OCI-LY1 (cell line): ENCODE measurements at regions not wholly inside any gene's neighbourhood (a gene's known extent, or its start where the extent isn't known, plus 50 kb on each side); places are given as distances from the start of the nearest gene placed in this dataset.

Experiments used
- H2AFZ ChIP-seq: fragments of 200-600 bp; sonication (generic), shearing (Covaris generic); 2 replicates; pipeline ENCODE4 v1.6.0; 2014; ENCODE audit warnings: antibody characterized with exemption, mild to moderate bottlenecking, low read length
- H3F3A ChIP-seq: fragments of 200-600 bp; sonication (generic), shearing (Covaris generic); 2 replicates; pipeline ENCODE4 v1.6.0; 2014; ENCODE audit warnings: mild to moderate bottlenecking, antibody characterized with exemption, low read length, moderate library complexity; ENCODE audit not compliant: insufficient read depth
- H3K27ac ChIP-seq: fragments of 200-600 bp; sonication (generic); 2 replicates; pipeline ENCODE4 v1.5.1; 2014; ENCODE audit warnings: low read length, mixed run types, mild to moderate bottlenecking, low read depth; ENCODE audit not compliant: poor library complexity, severe bottlenecking
- H3K27me3 ChIP-seq: fragments of 200-600 bp; sonication (generic); 2 replicates; pipeline ENCODE4 v1.6.0; 2014; ENCODE audit warnings: antibody characterized with exemption, mild to moderate bottlenecking, low read length, moderate library complexity; ENCODE audit not compliant: insufficient read depth
- H3K36me3 ChIP-seq: fragments of 200-600 bp; sonication (generic); 2 replicates; pipeline ENCODE4 v1.6.1; 2014; ENCODE audit warnings: mild to moderate bottlenecking, antibody characterized with exemption, low read length, moderate library complexity, mixed read lengths; ENCODE audit not compliant: insufficient read depth
- H3K4me1 ChIP-seq: fragments of 200-600 bp; sonication (generic); 2 replicates; pipeline ENCODE4 v1.5.1; 2014; ENCODE audit warnings: mild to moderate bottlenecking, low read length, moderate library complexity; ENCODE audit not compliant: insufficient read depth, severe bottlenecking
- H3K4me2 ChIP-seq: fragments of 200-600 bp; sonication (generic), shearing (Covaris generic); 2 replicates; pipeline ENCODE4 v1.6.1; 2014; ENCODE audit warnings: low read length
- H3K4me3 ChIP-seq: fragments of 200-600 bp; sonication (generic); 2 replicates; pipeline ENCODE4 v1.5.1; 2014; ENCODE audit warnings: low read length, low read depth, mild to moderate bottlenecking, mixed read lengths; ENCODE audit not compliant: poor library complexity, severe bottlenecking
- H3K79me2 ChIP-seq: fragments of 200-600 bp; shearing (Covaris generic); 2 replicates; pipeline ENCODE4 v1.6.1; 2016; ENCODE audit warnings: mixed run types, low read length, mixed read lengths; ENCODE audit not compliant: insufficient read depth
- H3K9ac ChIP-seq: fragments of 200-600 bp; sonication (generic), shearing (Covaris generic); 2 replicates; pipeline ENCODE4 v1.6.1; 2014; ENCODE audit warnings: mild to moderate bottlenecking, low read length, mixed read lengths
- H3K9me2 ChIP-seq: fragments of 200-600 bp; sonication (generic), shearing (Covaris generic); 2 replicates; pipeline ENCODE4 v1.6.1; 2014; ENCODE audit warnings: low read depth, mild to moderate bottlenecking, low read length, mixed read lengths
- H3K9me3 ChIP-seq: fragments of 200-600 bp; shearing (Covaris generic); 2 replicates; pipeline ENCODE4 v1.6.1; 2014; ENCODE audit warnings: low read length, mixed read lengths
- H4K20me1 ChIP-seq: fragments of 200-600 bp; sonication (generic), shearing (Covaris generic); 2 replicates; pipeline ENCODE4 v1.6.0; 2016; ENCODE audit warnings: mild to moderate bottlenecking, low read length; ENCODE audit not compliant: insufficient read depth
- CTCF ChIP-seq: fragments of 200-600 bp; sonication (generic), shearing (Covaris generic); IDR thresholded peaks from 2 replicates; pipeline ENCODE4 v1.5.1; 2017; ENCODE audit warnings: mild to moderate bottlenecking, antibody characterized with exemption, low read length, moderate library complexity, mixed read lengths
- EZH2 ChIP-seq: fragments of 200-600 bp; sonication (generic), shearing (Covaris generic); IDR thresholded peaks from 2 replicates; pipeline ENCODE4 v1.8.0; 2017; ENCODE audit warnings: borderline replicate concordance, mixed run types, mild to moderate bottlenecking, antibody characterized with exemption, low read length, moderate library complexity, mixed read lengths

GRCh38 chr20:22400440-22400839 lies 183.9 kb downstream of the FOXA2 start:
- Histone ChIP-seq H3K36me3 (no peaks in the 10 kb centered on the region), H3K9ac (no peak overlapping the region)

GRCh38 chr20:22394583-22394982 lies 189.8 kb downstream of the FOXA2 start:
- Histone ChIP-seq H3K79me2 (no peaks in the 10 kb centered on the region), H3K9me2 (no peaks in the 10 kb centered on the region), H3K9me3 (no peaks in the 10 kb centered on the region), H3K9ac (no peak overlapping the region), H3F3A (no peaks in the 10 kb centered on the region), H3K4me1 (no peaks in the 10 kb centered on the region), H2AFZ (no peak overlapping the region), H3K4me2 (no peak overlapping the region), H3K4me3 (no peak overlapping the region), H3K27me3 (no peaks in the 10 kb centered on the region), H3K36me3 (no peaks in the 10 kb centered on the region), H3K27ac (no peak overlapping the region), H4K20me1 (no peaks in the 10 kb centered on the region)
- TF ChIP-seq CTCF (no peak), EZH2 (no peak)

More at GRCh38 chr20:22400440-22400839, 183.9 kb downstream of the FOXA2 start:
- Histone ChIP-seq H3K9me2 (no peaks in the 10 kb centered on the region), H3K4me3 (no peak overlapping the region), H3F3A (no peaks in the 10 kb centered on the region), H3K27me3 (no peaks in the 10 kb centered on the region), H2AFZ (no peak overlapping the region), H3K27ac (no peak overlapping the region), H3K79me2 (no peaks in the 10 kb centered on the region), H3K9me3 (no peaks in the 10 kb centered on the region), H3K4me1 (no peaks in the 10 kb centered on the region), H4K20me1 (no peaks in the 10 kb centered on the region), H3K4me2 (no peak overlapping the region)
- TF ChIP-seq CTCF (no peak), EZH2 (no peak)

- no peak overlapping the region for H3K4me3 ChIP-seq
- H3K4me2 ChIP-seq, result no peak overlapping the region
- no peak overlapping the region for H3K27ac ChIP-seq
Observed at GRCh38 chr20:22390543-22390903, 193.8 kb downstream of the FOXA2 start.

More at GRCh38 chr20:22390543-22390903, 193.8 kb downstream of the FOXA2 start:
- no peaks in the 10 kb centered on the region for H3K27me3 ChIP-seq
- no peaks in the 10 kb centered on the region for H3K4me1 ChIP-seq
- H3F3A ChIP-seq, result no peaks in the 10 kb centered on the region
- H3K79me2 ChIP-seq, result no peaks in the 10 kb centered on the region
- no peak overlapping the region for H3K9ac ChIP-seq
- H4K20me1 ChIP-seq, result no peaks in the 10 kb centered on the region
- H2AFZ ChIP-seq, result no peak overlapping the region
- no peaks in the 10 kb centered on the region for H3K9me3 ChIP-seq
- H3K36me3 ChIP-seq, result no peaks in the 10 kb centered on the region
- TF ChIP-seq CTCF (no peak), EZH2 (no peak)
- H3K9me2 ChIP-seq, result no peaks in the 10 kb centered on the region
